Naive B cell (primary cell): ENCODE measurements at regions not wholly inside any gene's neighbourhood (a gene's known extent, or its start where the extent isn't known, plus 50 kb on each side); places are given as distances from the start of the nearest gene placed in this dataset.

Experiments
- ATAC-seq, 2 donors: fragments of 150-1000 bp; cut with Tn5 transposase; 2 replicates each; pipeline ENCODE4 v1.10.0; 2021; ENCODE audit warnings: low read depth in 2 of 2, mild to moderate bottlenecking in 2 of 2, moderate library complexity in 2 of 2
- DNase-seq: peaks from one replicate; pipeline ENCODE4 v3.0.0; 2022
- H3K27ac Mint-ChIP-seq, 6 donors: one replicate each; pipeline ENCODE4 v1.8.0; 2020 to 2022; ENCODE audit warnings: mild to moderate bottlenecking in 6 of 6, mixed read lengths in 6 of 6, moderate library complexity in 5 of 6, inconsistent platforms in 2 of 6
- H3K27me3 Mint-ChIP-seq, 3 donors: one replicate each; pipeline ENCODE4 v1.8.0; 2021 to 2022; ENCODE audit warnings: mixed read lengths in 3 of 3, mild to moderate bottlenecking in 1 of 3
- H3K36me3 Mint-ChIP-seq, 2 donors: one replicate each; pipeline ENCODE4 v1.8.0; 2020 to 2022; ENCODE audit warnings: mixed read lengths in 2 of 2, inconsistent platforms in 1 of 2, mild to moderate bottlenecking in 1 of 2
- H3K4me1 Mint-ChIP-seq, 3 donors: one replicate each; pipeline ENCODE4 v1.8.0; 2020 to 2022; ENCODE audit warnings: mixed read lengths in 3 of 3, inconsistent platforms in 1 of 3, mild to moderate bottlenecking in 1 of 3, moderate library complexity in 1 of 3
- H3K4me3 Mint-ChIP-seq, 8 donors: one replicate each; pipeline ENCODE4 v1.8.0; 2020 to 2022; ENCODE audit warnings: mild to moderate bottlenecking in 8 of 8, mixed read lengths in 8 of 8, moderate library complexity in 8 of 8, inconsistent platforms in 2 of 8
- H3K9me3 Mint-ChIP-seq, 7 donors: one replicate each; pipeline ENCODE4 v1.8.0; 2020 to 2022; ENCODE audit warnings: mixed read lengths in 7 of 7, mild to moderate bottlenecking in 5 of 7, inconsistent platforms in 2 of 7, moderate library complexity in 1 of 7

GRCh38 chr20:10780901-10781300 lies 107.1 kb upstream of the JAG1 start:
- DNase-seq (no peak), ATAC-seq (no peak)
- H3K27me3 Mint-ChIP-seq, result peaks cover 0 to 4% (median 0%) of the 10 kb centered on the region in 3 donors
- no peaks in the 10 kb centered on the region for H3K9me3 Mint-ChIP-seq
- H3K4me3 Mint-ChIP-seq, result no peak overlapping the region
- peak overlapping the region in 1 of 6 donors; percentile 49 for H3K27ac Mint-ChIP-seq
- no peaks in the 10 kb centered on the region for H3K4me1 Mint-ChIP-seq
- no peaks in the 10 kb centered on the region for H3K36me3 Mint-ChIP-seq

- ATAC-seq (no peak), DNase-seq (no peak)
- no peaks in the 10 kb centered on the region for H3K9me3 Mint-ChIP-seq
- no peak overlapping the region for H3K4me3 Mint-ChIP-seq
- no peaks in the 10 kb centered on the region for H3K4me1 Mint-ChIP-seq
- H3K27me3 Mint-ChIP-seq, result peaks cover 0 to 4% (median 0%) of the 10 kb centered on the region in 3 donors
- H3K27ac Mint-ChIP-seq, result no peak overlapping the region
- H3K36me3 Mint-ChIP-seq, result no peaks in the 10 kb centered on the region
Measured at GRCh38 chr20:10781526-10781925, 107.7 kb upstream of the JAG1 start.

GRCh38 chr20:10783707-10784553 lies 110.1 kb upstream of the JAG1 start:
- H3K4me3 Mint-ChIP-seq, result no peak overlapping the region
- H3K36me3 Mint-ChIP-seq, result no peaks in the 10 kb centered on the region
- peaks cover 0 to 2% (median 0%) of the 10 kb centered on the region in 7 donors for H3K9me3 Mint-ChIP-seq
- H3K27ac Mint-ChIP-seq, result no peak overlapping the region
- peaks cover 0 to 4% (median 0%) of the 10 kb centered on the region in 3 donors for H3K27me3 Mint-ChIP-seq
- H3K4me1 Mint-ChIP-seq, result no peaks in the 10 kb centered on the region
- no peak for DNase-seq
- ATAC-seq, result no peak

GRCh38 chr20:10784554-10785183 lies 110.9 kb upstream of the JAG1 start:
- Mint-ChIP-seq H3K36me3 (no peaks in the 10 kb centered on the region), H3K4me1 (no peaks in the 10 kb centered on the region), H3K27ac (no peak overlapping the region), H3K4me3 (no peak overlapping the region), H3K9me3 (peaks cover 0 to 3% (median 0%) of the 10 kb centered on the region in 7 donors), H3K27me3 (peaks cover 0 to 4% (median 0%) of the 10 kb centered on the region in 3 donors)
- no peak for DNase-seq
- no peak for ATAC-seq

GRCh38 chr20:10786678-10787077 lies 112.9 kb upstream of the JAG1 start:
- DNase-seq (no peak), ATAC-seq (no peak)
- H3K4me3 Mint-ChIP-seq, result no peak overlapping the region
- no peaks in the 10 kb centered on the region for H3K36me3 Mint-ChIP-seq
- no peaks in the 10 kb centered on the region for H3K4me1 Mint-ChIP-seq
- H3K9me3 Mint-ChIP-seq, result peaks cover 0 to 4% (median 0%) of the 10 kb centered on the region in 7 donors
- no peaks in the 10 kb centered on the region for H3K27me3 Mint-ChIP-seq
- H3K27ac Mint-ChIP-seq, result no peak overlapping the region

- no peak for DNase-seq
- no peaks in the 10 kb centered on the region for H3K4me1 Mint-ChIP-seq
- no peak for ATAC-seq
- H3K27ac Mint-ChIP-seq, result no peak overlapping the region
- H3K36me3 Mint-ChIP-seq, result no peaks in the 10 kb centered on the region
- no peaks in the 10 kb centered on the region for H3K27me3 Mint-ChIP-seq
- H3K9me3 Mint-ChIP-seq, result peaks cover 0 to 7% (median 2%) of the 10 kb centered on the region in 7 donors
- no peak overlapping the region for H3K4me3 Mint-ChIP-seq
Measured at GRCh38 chr20:10788055-10788454, 114.3 kb upstream of the JAG1 start.

GRCh38 chr20:10788877-10789276 lies 115.1 kb upstream of the JAG1 start:
- Mint-ChIP-seq H3K36me3 (no peaks in the 10 kb centered on the region), H3K9me3 (peaks cover 0 to 7% (median 2%) of the 10 kb centered on the region in 7 donors)

GRCh38 chr20:10789386-10789785 lies 115.6 kb upstream of the JAG1 start:
- ATAC-seq (no peak), DNase-seq (no peak)
- H3K36me3 Mint-ChIP-seq, result no peaks in the 10 kb centered on the region

More at GRCh38 chr20:10788877-10789276, 115.1 kb upstream of the JAG1 start:
- no peak overlapping the region for H3K4me3 Mint-ChIP-seq
- DNase-seq (no peak), ATAC-seq (no peak)
- H3K4me1 Mint-ChIP-seq, result no peaks in the 10 kb centered on the region
- no peaks in the 10 kb centered on the region for H3K27me3 Mint-ChIP-seq
- no peak overlapping the region for H3K27ac Mint-ChIP-seq

GRCh38 chr20:10790013-10790412 lies 116.2 kb upstream of the JAG1 start:
- Mint-ChIP-seq H3K36me3 (no peaks in the 10 kb centered on the region), H3K4me1 (no peaks in the 10 kb centered on the region), H3K9me3 (peaks cover 2 to 7% (median 2%) of the 10 kb centered on the region in 7 donors), H3K27ac (no peak overlapping the region), H3K4me3 (no peak overlapping the region), H3K27me3 (no peaks in the 10 kb centered on the region)
- ATAC-seq (no peak), DNase-seq (no peak)

More at GRCh38 chr20:10789386-10789785, 115.6 kb upstream of the JAG1 start:
- no peaks in the 10 kb centered on the region for H3K27me3 Mint-ChIP-seq
- peaks cover 2 to 7% (median 2%) of the 10 kb centered on the region in 7 donors for H3K9me3 Mint-ChIP-seq
- no peak overlapping the region for H3K27ac Mint-ChIP-seq
- H3K4me1 Mint-ChIP-seq, result no peaks in the 10 kb centered on the region
- no peak overlapping the region for H3K4me3 Mint-ChIP-seq

GRCh38 chr20:10792291-10792690 lies 118.5 kb upstream of the JAG1 start:
- Mint-ChIP-seq H3K4me3 (no peak overlapping the region), H3K9me3 (peaks cover 2 to 11% (median 4%) of the 10 kb centered on the region in 7 donors), H3K27me3 (no peaks in the 10 kb centered on the region), H3K36me3 (no peaks in the 10 kb centered on the region), H3K4me1 (no peaks in the 10 kb centered on the region), H3K27ac (no peak overlapping the region)
- no peak for DNase-seq
- ATAC-seq, result no peak

- H3K27me3 Mint-ChIP-seq, result no peaks in the 10 kb centered on the region
- H3K4me1 Mint-ChIP-seq, result no peaks in the 10 kb centered on the region
- no peak overlapping the region for H3K4me3 Mint-ChIP-seq
- no peak for ATAC-seq
- peaks cover 2 to 11% (median 4%) of the 10 kb centered on the region in 7 donors for H3K9me3 Mint-ChIP-seq
- no peaks in the 10 kb centered on the region for H3K36me3 Mint-ChIP-seq
- no peak for DNase-seq
- H3K27ac Mint-ChIP-seq, result no peak overlapping the region
Measured at GRCh38 chr20:10793766-10794165, 120.0 kb upstream of the JAG1 start.

- no peak for DNase-seq
- Mint-ChIP-seq H3K4me1 (no peaks in the 10 kb centered on the region), H3K4me3 (no peak overlapping the region), H3K36me3 (no peaks in the 10 kb centered on the region), H3K9me3 (peaks cover 0 to 11% (median 4%) of the 10 kb centered on the region in 7 donors), H3K27ac (no peak overlapping the region), H3K27me3 (no peaks in the 10 kb centered on the region)
- no peak for ATAC-seq
Measured at GRCh38 chr20:10794765-10795164, 121.0 kb upstream of the JAG1 start.

- peak overlapping the region in 2 of 6 donors; percentile 37 to 65 for H3K27ac Mint-ChIP-seq
- no peaks in the 10 kb centered on the region for H3K36me3 Mint-ChIP-seq
- H3K4me1 Mint-ChIP-seq, result no peaks in the 10 kb centered on the region
- no peaks in the 10 kb centered on the region for H3K27me3 Mint-ChIP-seq
- ATAC-seq (no peak), DNase-seq (no peak)
- H3K4me3 Mint-ChIP-seq, result no peak overlapping the region
- peaks cover 0 to 11% (median 4%) of the 10 kb centered on the region in 7 donors for H3K9me3 Mint-ChIP-seq
Measured at GRCh38 chr20:10795286-10796026, 121.7 kb upstream of the JAG1 start.
